GM19239 (cell line): ENCODE measurements at regions not wholly inside any gene's neighbourhood (a gene's known extent, or its start where the extent isn't known, plus 50 kb on each side); places are given as distances from the start of the nearest gene placed in this dataset.
"Not testable (repeated sequence)": the region's sequence is repeated elsewhere in the genome, so short reads cannot be mapped to it uniquely, and the experiment has no call there.

Experiments used
- DNase-seq: peaks from one replicate; pipeline ENCODE4 v3.0.0; 2011; ENCODE audit warnings: low spot score; ENCODE audit not compliant: insufficient read length
- FAIRE-seq: peaks from 2 replicates; lab custom pipeline; 2011; peaks lifted over from hg19 to GRCh38; lab: Jason Lieb, UNC

GRCh38 chr6:167748046-167748445, 78.7 kb upstream of the AFDN start:
- no peak for FAIRE-seq
- no peak for DNase-seq

- FAIRE-seq: no peak
- no peak for DNase-seq
These were observed 78.0 kb upstream of the AFDN start for GRCh38 chr6:167748458-167749379.

GRCh38 chr6:167750956-167751358, 75.8 kb upstream of the AFDN start:
- DNase-seq (no peak), FAIRE-seq (no peak)

GRCh38 chr6:167751579-167752115, 75.1 kb upstream of the AFDN start:
- DNase-seq (no peak), FAIRE-seq (no peak)

- not testable (repeated sequence) for FAIRE-seq, DNase-seq
These were observed 73.4 kb upstream of the AFDN start for GRCh38 chr6:167753281-167753680.

GRCh38 chr6:167754691-167755090, 72.0 kb upstream of the AFDN start:
- no peak for DNase-seq
- no peak for FAIRE-seq

GRCh38 chr6:167755461-167755860, 71.2 kb upstream of the AFDN start:
- no peak for FAIRE-seq
- DNase-seq: no peak

- DNase-seq (no peak), FAIRE-seq (no peak)
These were observed 70.1 kb upstream of the AFDN start for GRCh38 chr6:167756597-167756996.

GRCh38 chr6:167757249-167757648, 69.5 kb upstream of the AFDN start:
- no peak for FAIRE-seq
- DNase-seq: no peak

GRCh38 chr6:167757821-167758220, 68.9 kb upstream of the AFDN start:
- FAIRE-seq (no peak), DNase-seq (no peak)

- DNase-seq: no peak
- no peak for FAIRE-seq
These were observed 68.2 kb upstream of the AFDN start for GRCh38 chr6:167758309-167759023.

GRCh38 chr6:167759206-167759605, 67.5 kb upstream of the AFDN start:
- FAIRE-seq (no peak), DNase-seq (no peak)

GRCh38 chr6:167759912-167760311, 66.8 kb upstream of the AFDN start:
- FAIRE-seq (no peak), DNase-seq (no peak)

GRCh38 chr6:167760979-167761793, 65.5 kb upstream of the AFDN start:
- FAIRE-seq (no peak), DNase-seq (no peak)

- no peak for FAIRE-seq
- no peak for DNase-seq
These were observed 64.9 kb upstream of the AFDN start for GRCh38 chr6:167761794-167762258.

- no peak for FAIRE-seq
- DNase-seq: no peak
These were observed 64.3 kb upstream of the AFDN start for GRCh38 chr6:167762259-167762962.

- FAIRE-seq: no peak
- DNase-seq: no peak
These were observed 63.4 kb upstream of the AFDN start for GRCh38 chr6:167763056-167763944.

- DNase-seq (no peak), FAIRE-seq (no peak)
These were observed 62.5 kb upstream of the AFDN start for GRCh38 chr6:167764215-167764614.
